Caki2 (cell line): ENCODE measurements at regions not wholly inside any gene's neighbourhood (a gene's known extent, or its start where the extent isn't known, plus 50 kb on each side); places are given as distances from the start of the nearest gene placed in this dataset.
A peak's percentile ranks its signal among the peaks of the same experiment; 100 is the strongest.
"Not testable (repeated sequence)": the region's sequence is repeated elsewhere in the genome, so short reads cannot be mapped to it uniquely, and the experiment has no call there.

Experiments used
- DNase-seq: peaks from one replicate; pipeline ENCODE4 v3.0.0-alpha.2; 2015; ENCODE audit warnings: low read depth
- in situ Hi-C: cut with HindIII; loops from 2 replicates; pipeline ENCODE4 v1.10.0; 2016; ENCODE audit warnings: low sequenced_read_pairs, low pct_unique_long_range_greater_than_20kb, mixed read lengths

DNA sequence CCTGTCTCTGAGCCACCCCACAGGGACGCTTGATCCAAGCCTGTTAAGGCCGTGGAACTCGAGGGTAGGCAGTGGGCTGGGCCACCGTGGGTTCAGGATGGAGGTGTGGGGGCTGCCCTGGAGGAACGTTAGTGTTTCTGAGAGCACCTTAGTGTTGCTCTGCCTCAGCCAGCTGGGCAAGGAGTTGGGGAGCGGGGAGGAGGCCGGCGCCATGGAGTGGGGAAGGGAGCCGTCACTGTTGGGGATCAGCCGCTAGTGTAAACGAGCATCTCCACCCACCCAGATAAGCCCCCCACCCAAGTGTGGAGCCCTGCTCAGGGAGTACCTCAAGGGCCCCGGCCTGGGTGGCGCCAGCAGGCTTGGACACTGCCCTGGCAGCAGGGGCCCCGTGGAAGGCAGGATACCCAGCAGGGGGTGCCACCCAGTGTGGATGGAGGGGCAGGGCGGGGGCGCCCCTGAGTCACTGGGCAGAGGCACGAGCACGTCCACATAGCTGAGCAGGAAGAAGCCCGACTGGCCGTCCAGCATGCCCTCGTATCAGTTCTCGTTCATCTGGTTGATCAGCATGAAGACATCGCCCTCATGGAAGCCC, 98.6 kb downstream of the KPNA2 start:
- in situ Hi-C loops, result no loop called here
- no peak for DNase-seq

DNA sequence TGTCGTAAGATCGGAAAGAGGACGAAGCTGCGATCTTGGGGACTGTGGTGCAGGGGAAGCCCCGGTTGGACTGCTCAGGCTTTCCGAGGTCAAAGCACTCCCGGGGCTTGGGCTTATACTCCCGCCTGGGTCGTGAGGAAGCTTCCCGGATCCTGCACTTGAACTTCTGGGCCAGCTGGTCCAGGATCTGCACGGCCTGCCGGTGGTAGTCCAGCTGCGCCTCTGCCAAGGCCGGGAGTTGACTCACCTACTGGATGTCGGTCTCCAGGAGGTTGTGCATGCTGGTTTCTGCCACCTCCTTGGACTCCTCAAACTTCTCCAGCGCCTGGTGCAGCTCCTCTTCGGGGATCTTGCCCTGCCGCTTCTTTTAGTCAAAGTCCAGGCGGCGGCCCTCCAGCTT, 99.2 kb downstream of the KPNA2 start:
- in situ Hi-C loops, result no loop called here
- no peak for DNase-seq

DNA sequence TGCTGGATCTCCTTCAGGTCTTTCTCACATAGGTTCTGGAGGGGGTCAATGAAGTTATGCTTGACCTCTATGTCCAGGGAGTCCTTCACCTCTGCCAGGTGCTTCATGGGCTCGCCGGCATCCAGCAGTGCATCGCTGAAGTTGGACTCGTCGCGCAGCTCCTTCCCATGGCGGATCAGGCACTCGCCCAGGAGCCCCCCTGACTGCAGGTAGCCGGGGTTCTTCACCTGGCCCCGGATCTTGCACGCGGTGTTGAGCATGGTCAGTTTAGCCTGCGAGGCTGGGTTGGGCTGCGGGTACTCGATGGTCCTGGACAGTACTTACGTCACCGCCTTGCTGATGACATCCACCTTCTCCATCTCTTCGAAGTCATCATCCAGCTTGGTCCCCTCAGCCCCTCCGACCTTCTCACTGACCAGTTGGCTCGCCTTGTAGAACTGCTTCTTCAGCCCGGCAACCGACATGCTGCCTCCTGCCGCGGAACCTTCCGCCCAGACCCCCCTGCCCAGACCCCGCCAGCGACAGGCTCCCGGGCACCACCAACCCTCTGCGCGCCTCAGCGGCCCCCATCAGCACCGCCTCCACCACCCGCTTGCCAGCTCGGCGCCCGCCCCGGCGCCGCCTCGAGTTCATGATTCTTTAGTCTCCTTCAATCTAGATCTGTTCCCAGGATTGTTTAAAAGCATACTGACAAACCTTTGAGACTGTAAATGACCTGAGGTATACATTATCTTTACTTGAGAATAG, 99.8 kb downstream of the KPNA2 start:
- in situ Hi-C loops, result no loop called here
- no peak for DNase-seq

DNA sequence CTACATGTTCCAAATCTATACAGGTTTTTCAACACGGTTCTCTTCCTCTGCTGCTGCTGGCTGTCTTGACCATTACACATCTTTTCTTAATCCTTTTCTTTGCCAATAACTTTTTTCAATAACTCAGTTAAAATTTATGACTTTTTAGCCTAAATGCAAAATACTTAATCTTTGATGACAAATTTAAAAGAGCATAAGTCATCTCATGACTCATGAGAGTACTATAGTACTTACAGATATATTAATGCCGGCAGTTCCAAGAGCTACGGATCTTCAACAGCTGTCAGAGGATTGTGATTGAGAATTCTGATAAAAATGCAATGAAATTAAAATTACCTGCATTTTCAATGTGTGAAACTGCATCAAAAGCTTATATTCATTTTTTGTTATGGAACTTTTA, 105.5 kb downstream of the KPNA2 start:
- in situ Hi-C loops, result no loop called here
- DNase-seq, result no peak

DNA sequence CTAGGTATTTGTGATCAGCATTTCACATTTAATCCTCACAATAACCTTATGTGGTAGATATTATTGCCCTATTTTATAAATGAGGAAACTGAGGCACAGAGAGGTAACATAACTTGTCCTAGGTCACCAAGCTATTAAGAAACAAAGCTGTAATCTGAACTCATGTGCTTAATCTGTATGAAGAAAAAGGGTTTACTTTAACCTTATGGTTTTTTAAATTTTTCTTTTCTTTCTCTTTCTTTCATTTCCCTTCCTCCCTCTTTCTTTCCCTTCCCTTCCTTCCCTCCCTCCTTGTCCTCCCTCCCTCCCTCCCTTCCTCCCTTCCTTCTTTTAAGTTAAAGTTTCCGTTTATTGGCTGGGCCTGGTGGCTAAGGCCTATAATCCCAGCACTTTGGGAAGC, 105.2 kb upstream of the AMZ2 start:
- no peak for DNase-seq
- in situ Hi-C loops, result no loop called here

DNA sequence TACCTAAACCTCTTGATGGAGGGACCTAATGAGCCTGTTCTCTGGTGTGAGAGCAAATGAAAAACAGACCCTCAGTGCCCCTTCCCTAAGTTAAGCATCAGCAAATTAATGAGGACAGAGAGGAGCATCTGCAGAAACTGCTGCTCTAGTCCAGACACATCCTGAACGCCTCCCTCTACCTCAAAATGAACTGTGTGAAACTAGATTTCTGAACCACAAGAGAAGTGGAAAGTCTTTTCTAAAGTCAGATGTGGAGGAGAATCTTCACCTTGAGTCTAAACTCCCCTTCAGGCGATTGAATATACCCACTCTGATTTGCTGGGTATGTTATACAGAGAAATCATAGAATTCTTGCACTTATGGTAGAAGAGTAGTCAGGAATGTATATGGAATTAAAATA, 104.4 kb upstream of the AMZ2 start:
- DNase-seq, result no peak
- in situ Hi-C loops, result no loop called here

DNA sequence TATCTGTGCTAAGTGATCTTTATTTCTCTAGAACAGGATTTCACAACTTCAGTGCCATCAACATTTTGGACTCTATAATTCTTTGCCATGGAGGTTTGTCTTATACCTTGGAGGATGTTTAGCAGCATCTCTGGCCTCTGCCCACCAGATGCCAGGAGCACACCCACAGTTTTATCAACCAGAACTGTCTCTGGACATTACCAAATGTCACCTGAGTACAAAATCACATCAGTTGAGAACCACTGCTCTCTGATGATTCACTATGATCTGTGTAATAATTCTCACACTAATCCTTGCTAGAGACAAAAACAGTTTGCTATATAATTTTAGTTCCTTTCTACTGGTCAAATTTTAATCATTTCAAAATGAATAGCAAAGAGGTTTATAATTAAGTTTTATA, 102.8 kb upstream of the AMZ2 start:
- in situ Hi-C loops, result no loop called here
- no peak for DNase-seq

DNA sequence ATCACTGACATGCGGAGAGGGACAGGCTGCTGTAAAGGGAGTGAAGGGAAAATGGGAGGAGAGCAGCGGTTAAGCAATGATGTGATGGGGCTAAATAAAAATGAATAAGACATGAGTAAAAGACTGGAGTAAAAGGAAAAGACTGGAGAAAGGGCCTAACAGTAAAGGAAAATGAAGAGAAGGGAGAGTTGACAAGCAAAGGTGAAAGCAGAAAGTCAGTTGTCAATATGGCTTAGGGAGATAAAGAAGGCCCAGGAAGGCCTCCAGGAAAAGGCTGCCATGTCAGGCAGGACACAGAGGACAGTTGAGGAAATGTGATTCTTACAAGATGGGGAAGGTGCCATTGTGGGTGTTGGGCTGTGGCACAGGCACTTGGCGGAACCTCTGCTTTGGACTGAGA, 98.9 kb upstream of the AMZ2 start:
- no peak for DNase-seq
- in situ Hi-C loops, result no loop called here

DNA sequence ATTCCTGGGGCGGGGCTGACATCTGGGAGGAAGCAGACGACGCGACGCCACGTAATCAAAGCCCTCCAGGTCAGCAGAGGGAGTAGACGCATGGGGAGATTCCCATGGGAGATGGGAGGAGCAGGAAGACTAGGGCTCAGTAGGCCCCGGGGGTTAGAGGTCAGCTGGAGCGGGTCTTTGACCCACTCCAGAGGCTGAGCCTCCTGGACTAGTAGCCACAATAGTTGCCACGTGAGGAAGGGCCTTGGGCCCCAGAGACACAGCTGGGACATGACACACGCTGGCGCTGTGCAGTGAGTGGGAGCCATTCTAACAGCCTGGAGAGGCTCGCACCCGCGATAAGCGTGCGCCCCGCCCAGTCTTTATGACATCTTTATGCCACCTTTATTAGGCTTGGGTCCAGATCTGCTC, 95.7 kb upstream of the AMZ2 start:
- in situ Hi-C loops, result no loop called here
- DNase-seq, result no peak

DNA sequence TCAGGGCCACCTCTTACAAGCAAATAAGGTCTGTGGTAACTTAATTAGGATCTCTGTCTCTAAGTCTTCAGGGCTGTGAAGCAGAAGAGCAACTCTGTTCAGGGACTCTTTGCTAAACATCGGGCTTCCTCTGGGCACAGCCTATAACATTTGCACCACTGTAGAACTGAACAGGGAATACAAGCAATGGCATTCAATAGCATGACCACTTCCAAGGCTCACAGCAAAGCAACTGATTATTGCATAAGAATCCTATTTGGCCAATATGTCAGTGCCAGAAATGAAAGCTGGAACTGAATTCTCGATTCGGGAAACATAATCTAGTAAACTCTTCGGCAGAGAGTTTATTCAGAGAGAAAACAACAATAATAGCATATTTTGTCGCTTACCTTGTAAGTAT, 92.2 kb upstream of the AMZ2 start:
- in situ Hi-C loops, result no loop called here
- DNase-seq, result no peak

DNA sequence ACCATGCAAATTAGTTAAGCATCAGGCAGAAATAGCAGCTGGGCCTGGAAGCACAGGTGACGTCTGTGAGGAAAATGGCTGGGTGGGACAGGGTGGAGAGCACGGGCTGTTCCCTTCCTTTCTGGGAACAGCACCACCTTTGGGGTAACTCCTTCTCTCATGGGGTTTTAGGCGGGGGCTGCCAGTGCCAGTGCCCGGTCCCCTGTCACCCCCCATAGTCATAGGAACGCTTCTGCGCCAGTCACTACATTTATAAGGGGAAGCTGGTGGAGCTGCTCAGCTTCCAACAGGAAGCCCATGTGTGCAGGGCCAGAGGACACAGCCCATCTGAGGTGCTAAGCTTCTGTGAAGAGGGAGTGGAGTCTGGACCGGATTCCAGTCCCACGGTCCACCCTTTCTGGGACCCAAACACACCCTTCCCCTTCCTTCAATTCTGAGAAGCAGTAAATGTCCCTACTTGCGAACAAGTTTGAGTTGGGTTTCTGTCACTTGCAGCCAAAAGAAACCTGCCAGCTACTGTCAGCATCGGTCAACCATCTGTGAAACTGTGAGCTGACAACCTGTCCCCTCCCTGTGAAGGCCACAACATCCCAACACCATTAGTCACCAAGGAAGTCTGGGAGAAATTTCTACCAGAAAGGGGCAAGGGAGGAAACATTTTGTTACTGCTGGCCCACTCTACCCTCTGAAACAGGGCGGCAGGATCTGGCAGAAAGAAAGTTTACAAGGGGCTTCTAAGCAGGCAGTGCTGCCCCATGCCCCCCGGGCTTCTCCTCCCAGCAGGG, 86.0 kb upstream of the AMZ2 start:
- in situ Hi-C loops, result no loop called here
- peak; percentile 40 for DNase-seq

DNA sequence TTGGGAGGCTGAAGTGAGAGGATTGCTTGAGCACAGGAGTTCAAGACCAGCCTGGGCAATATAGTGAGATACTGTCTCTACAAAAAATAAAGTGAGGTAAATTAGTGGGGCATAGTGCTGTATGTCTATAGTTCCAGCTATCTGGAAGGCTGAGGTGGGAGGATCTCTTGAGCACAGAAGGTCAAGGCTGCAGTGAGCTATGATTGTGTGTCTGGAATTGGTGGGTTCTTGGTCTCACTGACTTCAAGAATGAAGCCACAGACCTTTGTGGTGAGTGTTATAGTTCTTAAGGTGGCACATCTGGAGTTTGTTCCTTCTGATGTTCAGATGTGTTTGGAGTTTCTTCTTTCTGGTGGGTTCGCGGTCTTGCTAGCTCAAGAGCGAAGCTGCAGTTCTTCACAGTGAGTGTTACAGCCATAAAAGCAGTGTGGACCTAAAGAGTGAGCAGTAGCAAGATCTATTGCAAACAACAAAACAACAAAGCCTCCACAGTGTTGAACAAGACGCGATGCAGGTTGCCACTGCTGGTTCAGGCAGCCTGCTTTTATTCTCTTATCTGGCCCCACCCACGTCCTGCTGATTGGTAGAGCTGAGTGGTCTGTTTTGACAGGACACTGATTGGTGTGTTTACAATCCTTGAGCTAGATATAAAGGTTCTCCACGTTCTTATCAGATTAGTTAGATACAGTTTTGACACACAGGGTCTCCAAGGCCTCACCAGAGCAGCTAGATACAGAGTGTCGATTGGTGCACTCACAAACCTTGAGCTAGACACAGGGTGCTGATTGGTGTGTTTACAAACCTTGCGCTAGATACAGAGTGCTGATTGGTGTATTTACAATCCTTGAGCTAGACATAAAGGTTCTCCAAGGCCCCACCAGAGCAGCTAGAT, 79.3 kb upstream of the AMZ2 start:
- in situ Hi-C loops, result not testable (repeated sequence)

DNA sequence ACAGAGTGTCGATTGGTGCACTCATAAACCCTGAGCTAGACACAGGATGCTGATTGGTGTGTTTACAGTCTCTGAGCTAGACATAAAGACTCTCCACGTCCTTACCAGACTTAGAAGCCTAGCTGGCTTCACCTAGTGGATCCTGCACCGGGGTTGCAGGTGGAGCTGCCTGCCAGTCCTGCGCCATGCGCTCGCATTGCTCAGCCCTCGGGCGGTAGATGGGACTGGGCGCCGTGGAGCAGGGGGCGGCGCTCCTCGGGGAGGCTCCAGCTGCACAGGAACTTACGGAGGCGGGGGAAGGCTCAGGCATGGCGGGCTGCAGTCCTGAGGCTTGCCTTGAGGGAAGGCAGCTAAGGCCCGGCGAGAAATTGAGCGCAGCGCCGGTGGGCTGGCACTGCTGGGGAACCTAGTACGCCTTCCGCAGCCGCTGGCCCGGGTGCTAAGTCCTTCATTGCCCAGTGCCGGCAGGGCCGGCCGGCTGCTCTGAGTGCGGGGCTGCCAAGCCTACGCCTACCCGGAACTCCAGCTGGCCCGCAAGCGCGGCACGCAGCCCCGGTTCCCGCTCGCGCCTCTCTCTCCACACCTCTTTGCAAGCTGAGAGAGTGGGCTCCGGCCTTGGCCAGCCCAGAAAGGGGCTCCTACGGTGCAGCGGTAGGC, 78.5 kb upstream of the AMZ2 start:
- DNase-seq, in situ Hi-C loops: not testable (repeated sequence)

More for the DNA sequence above, 79.3 kb upstream of the AMZ2 start:
- DNase-seq, result not testable (repeated sequence)

DNA sequence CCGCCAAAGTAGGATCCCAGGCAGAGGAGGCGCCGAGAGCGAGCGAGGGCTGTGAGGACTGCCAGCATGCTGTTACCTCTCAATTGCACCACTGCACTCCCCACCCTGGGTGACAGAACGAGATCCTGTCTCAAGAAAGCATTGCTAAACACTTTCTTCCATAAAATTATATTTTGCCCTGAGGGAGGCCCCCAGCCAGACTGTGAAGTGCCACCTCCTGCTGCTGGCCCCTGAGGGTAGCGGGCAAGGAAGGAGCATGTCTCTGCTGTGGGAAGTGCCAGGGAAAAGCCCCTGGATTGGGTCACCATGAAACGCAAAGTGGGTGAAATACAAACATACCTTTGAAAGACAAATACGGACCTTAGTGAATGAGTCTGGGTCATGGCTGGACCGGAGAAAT, 78.0 kb upstream of the AMZ2 start:
- no peak for DNase-seq
- in situ Hi-C loops, result no loop called here

DNA sequence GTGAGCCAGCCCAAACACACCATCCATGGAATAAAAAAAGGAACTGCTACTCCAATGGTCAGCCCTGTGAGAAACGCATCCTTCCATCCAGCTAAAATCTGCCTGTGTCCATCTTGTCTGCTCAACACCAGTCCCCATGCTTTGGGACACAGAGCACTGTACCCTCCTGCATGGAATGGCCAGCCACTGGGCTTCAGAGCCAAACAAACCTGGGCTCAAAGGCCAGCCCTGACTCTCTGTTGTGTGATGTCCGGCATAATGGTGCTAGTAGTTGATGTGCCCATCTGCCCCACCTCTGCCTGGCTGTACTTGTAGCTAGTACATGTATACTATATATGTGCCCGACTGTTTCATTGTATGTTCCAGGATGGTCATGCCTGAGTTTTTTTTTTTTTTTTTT, 77.6 kb upstream of the AMZ2 start:
- DNase-seq, result no peak
- in situ Hi-C loops, result no loop called here

DNA sequence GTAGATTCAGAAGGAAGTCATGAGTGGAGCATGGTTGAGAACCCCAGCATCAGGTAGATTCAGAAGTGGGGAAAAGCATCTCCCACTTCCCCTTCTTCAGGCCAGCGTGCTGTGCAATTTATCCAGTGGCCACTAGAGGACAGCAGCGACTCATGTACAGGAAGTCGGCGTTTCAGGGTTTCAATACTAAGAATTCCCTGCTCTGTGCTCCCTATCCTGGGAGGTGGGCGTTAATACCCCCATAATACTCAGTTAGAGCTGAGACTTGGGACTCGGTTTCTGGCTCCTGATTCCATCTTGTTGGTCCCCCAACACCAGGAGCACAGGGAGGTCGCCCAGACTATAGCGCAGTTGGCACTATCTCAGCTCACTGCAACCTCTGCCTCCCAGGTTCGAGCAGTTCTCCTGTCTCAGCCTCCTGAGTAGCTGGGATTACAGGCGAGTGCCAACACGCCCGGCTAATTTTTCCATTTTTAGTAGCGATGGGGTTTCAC, 75.3 kb upstream of the AMZ2 start:
- DNase-seq, result peak; percentile 56
- in situ Hi-C loops, result no loop called here

DNA sequence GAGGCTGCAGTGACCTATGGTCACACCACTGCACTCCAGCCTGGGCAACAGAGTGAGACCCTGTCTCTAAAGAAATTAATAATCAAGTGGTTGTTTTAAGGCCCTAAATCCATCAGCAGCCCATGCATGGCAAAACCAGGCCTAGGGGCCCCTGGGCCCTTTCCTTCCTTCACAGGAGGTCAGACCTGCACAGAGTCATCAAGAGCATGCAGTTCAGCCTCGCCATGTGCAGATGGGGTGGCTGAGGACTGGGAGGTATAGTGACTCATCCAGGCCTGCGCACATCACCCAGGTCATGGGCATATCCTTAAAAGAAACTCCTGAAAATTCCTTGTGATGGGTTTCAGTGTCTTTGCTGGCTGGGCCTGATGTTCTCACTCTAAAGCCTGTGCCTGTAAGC, 72.4 kb upstream of the AMZ2 start:
- in situ Hi-C loops, result no loop called here
- DNase-seq, result no peak

DNA sequence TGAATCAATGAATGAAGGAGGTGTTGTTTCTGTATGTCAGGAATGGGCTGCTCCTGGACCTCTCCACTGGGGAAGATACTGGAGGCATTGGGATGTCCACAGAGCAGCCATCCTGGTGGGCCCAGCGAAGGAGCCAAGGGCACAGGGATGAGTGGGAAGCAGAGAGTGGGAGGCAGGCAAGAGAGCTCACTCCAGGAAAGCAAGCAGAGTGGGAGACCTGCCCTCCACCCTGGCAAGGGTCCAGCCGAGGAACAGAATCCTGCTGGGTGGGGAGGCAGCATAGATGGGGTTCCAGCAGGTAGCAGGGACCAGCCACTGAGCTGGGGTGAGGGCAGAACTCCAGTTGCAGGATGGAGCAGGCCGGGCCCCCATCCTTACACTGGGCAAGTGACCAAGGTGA, 71.9 kb upstream of the AMZ2 start:
- in situ Hi-C loops, result no loop called here
- DNase-seq, result no peak
